ENCODE measurements at regions not wholly inside any gene's neighbourhood (a gene's known extent, or its start where the extent isn't known, plus 50 kb on each side); places are given as distances from the start of the nearest gene placed in this dataset.

- TF ChIP-seq ZNF791 (tag by site-specific recombination; IDR thresholded peaks at IDR 0.05) = no peak
- no peak for TF ChIP-seq SETDB1 (IDR thresholded peaks at IDR 0.05; ENCODE audit: insufficient read length, low read length)
These were observed 202.7 kb downstream of the CYRIA start (continued) for GRCh38 chr2:16462958-16463357.

- POLR2A ChIA-PET = no interaction called here
- Histone ChIP-seq H3K9me3 (ENCODE audit: control insufficient read depth, insufficient read depth, low read depth, low read length) (no peaks in the 10 kb centered on the region), H3K27ac (ENCODE audit: extremely low read depth, low read depth, low read length) (no peak overlapping the region), H3K4me3 (ENCODE audit: low read depth, low read length) (no peak overlapping the region), H3K36me3 (ENCODE audit: control insufficient read depth in 2 of 2, insufficient read depth in 1 of 2, low read length in 2 of 2) (no peaks in the 10 kb centered on the region), H3K4me1 (ENCODE audit: control insufficient read depth, insufficient read depth, low read length) (no peaks in the 10 kb centered on the region)
- no peak for TF ChIP-seq ZNF600 (tag by site-specific recombination; IDR thresholded peaks at IDR 0.05)
- TF ChIP-seq ZNF473 (tag by site-specific recombination; IDR thresholded peaks at IDR 0.05) = no peak
- TF ChIP-seq YY2 (tag by site-specific recombination; IDR thresholded peaks at IDR 0.05) = no peak
- TF ChIP-seq TRIM28 (IDR thresholded peaks at IDR 0.05; ENCODE audit: borderline replicate concordance, low read length) = no peak
- no peak for TF ChIP-seq ZIC2 (tag by site-specific recombination; IDR thresholded peaks at IDR 0.05)
- no peak for TF ChIP-seq ZNF707 (tag by site-specific recombination; IDR thresholded peaks at IDR 0.05)
- no peak for TF ChIP-seq BCL11A (tag by site-specific recombination; IDR thresholded peaks at IDR 0.05; ENCODE audit: low read depth)
- no peak for TF ChIP-seq KLF1 (tag by site-specific recombination; IDR thresholded peaks at IDR 0.05)
- TF ChIP-seq ZFP37 (tag by site-specific recombination; IDR thresholded peaks at IDR 0.05) = no peak
- TF ChIP-seq ZNF169 (tag by site-specific recombination; IDR thresholded peaks at IDR 0.05) = no peak
- TF ChIP-seq ZNF555 (tag by site-specific recombination; conservative IDR thresholded peaks at IDR 0.05) = no peak
- no peak for TF ChIP-seq ZSCAN23 (tag by site-specific recombination; IDR thresholded peaks at IDR 0.05)
- no peak for TF ChIP-seq PRDM4 (tag by site-specific recombination; IDR thresholded peaks at IDR 0.05)
- TF ChIP-seq ZNF518A (tag by site-specific recombination; conservative IDR thresholded peaks at IDR 0.05; ENCODE audit: low read depth) = no peak
- TF ChIP-seq HOXD13 (CRISPR knock-in tag; IDR thresholded peaks at IDR 0.05; ENCODE audit: borderline replicate concordance) = no peak
- TF ChIP-seq ZNF138 (tag by site-specific recombination; IDR thresholded peaks at IDR 0.05; ENCODE audit: borderline replicate concordance) = no peak
- no peak for TF ChIP-seq ZSCAN4 (tag by site-specific recombination; IDR thresholded peaks at IDR 0.05)
- no peak for TF ChIP-seq ZNF112 (tag by site-specific recombination; IDR thresholded peaks at IDR 0.05)
- CTCF ChIA-PET = interaction anchor here (0.5 to 1.0 kb wide), 3 partner anchors 18 to 1688 kb away, joined by 3 to 6 read pairs (median 3); no protein-coding TSS in a partner anchor
These were observed 204.0 kb downstream of the CYRIA start for GRCh38 chr2:16461672-16462071.
